ENCODE measurements at regions not wholly inside any gene's neighbourhood (a gene's known extent, or its start where the extent isn't known, plus 50 kb on each side); places are given as distances from the start of the nearest gene placed in this dataset.

DNA sequence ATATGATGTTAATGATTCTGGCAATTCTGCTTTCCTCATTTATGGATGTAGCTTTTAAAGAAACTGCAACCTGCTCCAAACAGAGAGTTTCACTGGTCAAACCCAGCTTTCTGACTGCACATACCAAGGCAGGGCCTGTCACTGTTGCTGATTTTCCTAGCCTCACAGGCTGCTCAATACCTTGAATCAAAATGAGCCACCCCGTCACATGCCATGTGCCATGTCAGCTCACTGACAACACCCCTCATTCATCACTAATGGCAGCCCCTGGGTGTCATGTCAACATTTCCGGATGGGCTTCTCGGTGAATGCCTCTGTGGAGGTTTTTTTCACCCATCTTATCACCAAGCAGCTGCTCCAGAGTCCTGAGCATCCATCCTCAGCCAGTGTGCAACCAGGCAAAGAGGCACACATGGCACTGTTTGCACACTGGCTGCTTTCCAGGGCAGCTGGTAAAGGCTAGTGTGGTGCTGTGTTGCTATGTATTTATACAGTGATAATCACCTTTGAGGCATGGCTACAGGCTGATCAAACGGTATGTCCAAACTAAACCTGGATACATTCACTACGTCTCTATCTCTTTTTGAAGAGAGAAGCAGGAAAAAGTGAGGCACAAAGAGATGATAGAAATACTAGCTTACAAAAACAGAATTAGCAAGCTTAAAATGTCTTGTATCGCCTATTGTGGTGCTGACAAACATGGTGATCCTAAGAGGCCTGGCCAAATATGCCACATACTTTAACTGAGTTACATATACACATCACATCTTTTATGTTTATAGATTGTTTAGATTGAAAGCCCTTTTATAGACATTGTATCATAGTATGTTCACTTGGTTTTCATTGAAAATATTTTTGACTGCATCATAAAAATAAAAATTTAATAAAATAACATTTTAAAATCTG is 94.6 kb upstream of the INPP4B start:
- 49% methylated on average over 6 of the region's 6 CpGs for WGBS
- no peak for DNase-seq (ENCODE audit: extremely low spot score)
- Histone ChIP-seq H3K4me3 (ENCODE audit: low read depth, low read length) (no peak overlapping the region), H3K4me1 (ENCODE audit: insufficient read depth) (no peaks in the 10 kb centered on the region), H3K36me3 (ENCODE audit: insufficient read depth) (no peaks in the 10 kb centered on the region), H3K27ac (ENCODE audit: low read depth) (no peak overlapping the region)

GRCh38 chr4:142944565-142944964 is 98.5 kb upstream of the INPP4B start:
- H3K4me1 ChIP-seq (ENCODE audit: insufficient read depth), result no peaks in the 10 kb centered on the region
- no peak for DNase-seq (ENCODE audit: extremely low spot score)
- 91% methylated on average over 1 of the region's 1 CpG for WGBS

DNA sequence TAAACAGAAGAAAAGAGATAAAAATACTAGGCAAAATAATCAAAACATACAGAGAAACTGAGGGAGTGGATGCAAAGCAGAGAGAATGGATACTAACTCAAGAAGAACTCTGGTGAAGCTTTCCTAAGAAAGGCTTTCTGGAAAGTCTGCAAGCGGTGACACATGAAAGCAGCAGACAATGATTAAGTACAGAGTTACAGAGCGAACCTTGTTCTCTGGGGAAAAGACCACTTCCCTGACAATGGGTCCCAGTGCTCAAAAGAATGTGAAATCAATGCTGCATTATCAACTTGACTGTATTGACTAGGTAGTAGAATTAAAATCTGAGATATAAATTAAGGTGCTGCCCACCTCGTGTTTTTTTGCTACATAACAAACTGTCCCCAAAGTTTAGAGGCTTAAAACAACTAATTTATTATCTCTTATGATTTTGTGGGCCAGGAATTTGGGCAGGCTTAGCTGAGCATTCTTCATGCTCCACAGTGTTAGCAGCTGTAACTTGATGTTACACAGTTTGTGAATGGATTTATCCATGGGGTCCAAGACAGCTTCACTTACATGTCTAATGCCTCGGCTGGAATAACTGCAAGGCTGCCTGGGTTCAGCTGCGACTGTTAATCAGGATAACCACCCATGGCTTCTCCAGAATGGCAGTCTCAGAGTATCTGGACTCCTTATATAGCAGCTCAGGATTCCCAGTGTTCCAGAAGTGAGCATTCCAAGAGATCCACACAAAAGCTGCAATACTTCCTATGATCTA is 106.9 kb upstream of the INPP4B start:
- 39% methylated on average over 5 of the region's 5 CpGs for WGBS
- no peak for DNase-seq (ENCODE audit: extremely low spot score)
- H3K27ac ChIP-seq (ENCODE audit: low read depth), result no peak overlapping the region
- H3K4me1 ChIP-seq (ENCODE audit: insufficient read depth), result no peaks in the 10 kb centered on the region
- no peaks in the 10 kb centered on the region for H3K36me3 ChIP-seq (ENCODE audit: insufficient read depth)
- no peak overlapping the region for H3K4me3 ChIP-seq (ENCODE audit: low read depth, low read length)

More at GRCh38 chr4:142944565-142944964, 98.5 kb upstream of the INPP4B start:
- H3K27ac ChIP-seq (ENCODE audit: low read depth), result no peak overlapping the region
- no peaks in the 10 kb centered on the region for H3K36me3 ChIP-seq (ENCODE audit: insufficient read depth)
- no peak overlapping the region for H3K4me3 ChIP-seq (ENCODE audit: low read depth, low read length)

DNA sequence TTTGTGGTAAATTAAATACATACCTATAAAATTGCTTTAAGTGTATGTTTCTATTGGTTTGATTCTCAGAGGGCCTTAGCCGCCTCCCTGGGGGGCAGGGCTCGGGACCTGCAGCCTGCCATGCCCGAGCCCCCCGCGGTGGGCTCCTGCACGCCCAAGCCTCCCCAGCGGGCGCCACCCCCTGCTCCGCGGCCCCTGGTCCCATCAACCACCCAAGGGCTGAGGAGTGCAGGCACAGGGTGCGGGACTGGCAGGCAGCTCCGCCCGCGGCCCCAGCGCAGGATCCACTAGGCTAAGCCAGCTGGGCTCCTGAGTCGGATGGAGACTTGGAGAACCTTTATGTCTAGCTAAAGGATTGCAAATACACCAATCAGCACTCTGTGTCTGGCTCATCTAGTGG is 108.3 kb upstream of the INPP4B start:
- no peak for DNase-seq (ENCODE audit: extremely low spot score)
- Histone ChIP-seq H3K27ac (ENCODE audit: low read depth) (no peak overlapping the region), H3K36me3 (ENCODE audit: insufficient read depth) (no peaks in the 10 kb centered on the region), H3K4me3 (ENCODE audit: low read depth, low read length) (no peak overlapping the region), H3K4me1 (ENCODE audit: insufficient read depth) (no peaks in the 10 kb centered on the region)
- 98% methylated on average over 16 of the region's 16 CpGs for WGBS

GRCh38 chr4:142955501-142955900 is 109.4 kb upstream of the INPP4B start:
- H3K4me1 ChIP-seq (ENCODE audit: insufficient read depth), result no peaks in the 10 kb centered on the region
- 97% methylated on average over 2 of the region's 2 CpGs for WGBS

DNA sequence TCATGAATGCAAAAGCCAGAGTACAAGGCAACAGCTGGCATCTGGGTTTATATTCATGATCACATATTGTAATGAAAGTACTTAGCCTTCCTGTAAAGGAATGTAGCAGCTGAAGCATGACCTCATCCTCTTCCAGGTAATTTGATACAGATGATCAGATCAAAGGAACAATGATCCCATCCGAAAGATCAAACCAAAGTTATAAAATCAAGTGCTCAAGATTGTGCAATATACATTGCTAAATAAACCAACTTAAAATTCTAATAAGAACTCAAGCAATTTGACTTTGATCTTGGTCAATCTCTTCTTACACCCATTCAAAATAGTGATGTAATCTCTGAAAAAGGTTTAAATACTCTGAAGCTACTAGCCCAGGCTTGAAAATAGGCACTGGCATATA is 113.1 kb upstream of the INPP4B start:
- no peak overlapping the region for H3K27ac ChIP-seq (ENCODE audit: low read depth)
- H3K4me1 ChIP-seq (ENCODE audit: insufficient read depth), result no peaks in the 10 kb centered on the region
- DNase-seq (ENCODE audit: extremely low spot score), result no peak
- 64% methylated on average over 1 of the region's 1 CpG for WGBS
- no peak overlapping the region for H3K4me3 ChIP-seq (ENCODE audit: low read depth, low read length)
- no peaks in the 10 kb centered on the region for H3K36me3 ChIP-seq (ENCODE audit: insufficient read depth)

More at GRCh38 chr4:142955501-142955900, 109.4 kb upstream of the INPP4B start:
- H3K27ac ChIP-seq (ENCODE audit: low read depth), result no peak overlapping the region
- H3K36me3 ChIP-seq (ENCODE audit: insufficient read depth), result no peaks in the 10 kb centered on the region
- no peak overlapping the region for H3K4me3 ChIP-seq (ENCODE audit: low read depth, low read length)
- DNase-seq (ENCODE audit: extremely low spot score), result no peak

DNA sequence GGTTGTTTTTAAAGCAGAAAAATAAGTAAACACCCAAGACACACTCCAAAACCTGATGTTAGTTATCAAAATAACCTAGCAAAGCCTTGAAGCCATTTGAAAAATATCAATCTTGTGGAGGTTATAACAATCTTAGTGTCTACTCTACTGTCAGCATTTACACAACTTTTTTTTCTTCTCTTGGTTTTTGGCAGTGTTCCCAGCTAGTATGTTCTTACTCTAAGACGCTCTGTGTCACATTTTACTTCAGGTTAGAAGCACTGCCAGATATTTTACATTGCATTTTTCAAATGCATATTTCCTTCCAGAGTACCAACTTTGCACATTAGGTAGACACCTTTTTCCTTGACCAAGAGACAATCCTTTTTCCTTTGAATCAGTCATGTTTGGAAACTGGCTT is 114.0 kb upstream of the INPP4B start:
- 15% methylated on average over 1 of the region's 1 CpG for WGBS
- Histone ChIP-seq H3K4me3 (ENCODE audit: low read depth, low read length) (no peak overlapping the region), H3K27ac (ENCODE audit: low read depth) (no peak overlapping the region), H3K4me1 (ENCODE audit: insufficient read depth) (no peaks in the 10 kb centered on the region), H3K36me3 (ENCODE audit: insufficient read depth) (no peaks in the 10 kb centered on the region)
- DNase-seq (ENCODE audit: extremely low spot score), result peak; percentile 21

DNA sequence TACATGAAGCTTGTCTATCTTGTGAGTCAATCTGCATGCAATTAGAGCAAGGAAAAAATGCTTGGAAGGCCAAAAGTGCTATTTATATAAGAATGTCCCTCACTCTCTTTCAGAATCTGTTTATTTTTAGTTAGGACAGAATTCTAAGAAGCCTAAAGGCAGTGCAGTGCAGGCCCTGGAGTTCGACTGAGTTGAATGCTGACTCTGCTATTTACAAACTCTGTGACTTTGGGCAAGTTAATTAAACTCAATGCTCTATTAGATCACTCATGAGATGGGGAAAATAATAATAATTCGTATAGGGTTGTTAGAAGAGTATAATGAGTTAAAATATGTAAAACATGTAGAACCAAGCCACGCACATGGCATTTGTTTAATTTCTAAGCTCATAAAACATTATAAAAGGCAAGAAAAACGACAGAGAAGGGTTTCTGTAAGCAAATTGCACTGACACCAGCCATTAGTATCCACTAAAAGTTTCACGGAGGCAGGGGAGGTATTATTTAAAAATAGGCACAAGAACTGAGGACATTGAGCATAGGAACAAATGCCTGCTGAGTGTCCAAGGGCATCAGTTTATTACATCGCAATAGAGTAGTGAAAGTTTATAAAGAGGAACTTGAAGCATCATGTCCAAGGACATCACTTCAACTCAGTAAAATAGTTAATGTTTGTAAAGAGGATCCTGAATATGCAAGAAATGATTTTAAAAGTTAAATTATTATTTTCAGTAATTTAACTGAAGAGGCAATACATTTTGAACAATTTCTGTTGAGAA is 115.0 kb upstream of the INPP4B start:
- no peak overlapping the region for H3K27ac ChIP-seq (ENCODE audit: low read depth)
- 35% methylated on average over 6 of the region's 6 CpGs for WGBS
- H3K4me3 ChIP-seq (ENCODE audit: low read depth, low read length), result no peak overlapping the region
- no peaks in the 10 kb centered on the region for H3K4me1 ChIP-seq (ENCODE audit: insufficient read depth)
- DNase-seq (ENCODE audit: extremely low spot score), result no peak
- no peaks in the 10 kb centered on the region for H3K36me3 ChIP-seq (ENCODE audit: insufficient read depth)

DNA sequence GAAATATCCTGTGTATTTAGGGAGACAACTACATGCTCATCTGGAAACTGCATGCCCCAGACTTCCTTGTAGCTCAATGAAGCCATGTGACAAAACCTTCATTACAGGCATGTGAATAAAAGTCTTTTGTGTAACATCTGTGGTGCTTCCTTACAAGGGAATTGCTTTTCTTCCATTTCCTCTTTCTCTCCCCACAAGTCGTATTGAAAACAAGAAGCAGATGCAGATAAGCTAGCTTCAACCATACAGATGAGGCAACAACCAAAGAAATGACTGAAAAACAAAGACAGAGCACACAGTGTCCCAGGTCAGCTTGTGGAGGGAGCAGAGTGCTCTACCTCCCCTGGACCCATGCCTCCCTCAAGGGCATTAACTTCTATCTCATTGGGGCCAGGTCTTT is 115.8 kb upstream of the INPP4B start:
- no peaks in the 10 kb centered on the region for H3K4me1 ChIP-seq (ENCODE audit: insufficient read depth)
- no peak overlapping the region for H3K27ac ChIP-seq (ENCODE audit: low read depth)
- 22% methylated on average over 1 of the region's 1 CpG for WGBS
- no peaks in the 10 kb centered on the region for H3K36me3 ChIP-seq (ENCODE audit: insufficient read depth)
- no peak overlapping the region for H3K4me3 ChIP-seq (ENCODE audit: low read depth, low read length)
- no peak for DNase-seq (ENCODE audit: extremely low spot score)

DNA sequence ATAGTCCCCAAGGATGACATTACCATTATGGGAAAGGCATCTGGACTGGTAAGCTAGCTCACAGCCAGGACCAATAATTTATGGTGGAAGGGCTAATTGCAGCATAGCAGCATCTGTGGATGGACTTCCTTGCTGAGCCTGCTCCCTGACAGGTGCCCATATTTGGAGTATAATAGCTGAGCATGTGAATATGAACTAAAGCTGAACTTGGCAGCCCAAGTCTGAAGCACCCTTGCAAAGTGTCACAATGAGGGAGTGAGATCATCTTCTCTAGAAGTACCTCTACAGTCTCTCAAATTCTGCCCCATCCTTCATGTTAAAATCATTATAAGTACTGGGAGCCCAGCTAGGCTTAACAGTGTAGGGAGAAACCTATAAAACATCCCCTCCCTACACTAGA is 128.2 kb upstream of the INPP4B start:
- Histone ChIP-seq H3K4me1 (ENCODE audit: insufficient read depth) (no peaks in the 10 kb centered on the region), H3K36me3 (ENCODE audit: insufficient read depth) (no peaks in the 10 kb centered on the region), H3K4me3 (ENCODE audit: low read depth, low read length) (no peak overlapping the region), H3K27ac (ENCODE audit: low read depth) (no peak overlapping the region)
- no peak for DNase-seq (ENCODE audit: extremely low spot score)

DNA sequence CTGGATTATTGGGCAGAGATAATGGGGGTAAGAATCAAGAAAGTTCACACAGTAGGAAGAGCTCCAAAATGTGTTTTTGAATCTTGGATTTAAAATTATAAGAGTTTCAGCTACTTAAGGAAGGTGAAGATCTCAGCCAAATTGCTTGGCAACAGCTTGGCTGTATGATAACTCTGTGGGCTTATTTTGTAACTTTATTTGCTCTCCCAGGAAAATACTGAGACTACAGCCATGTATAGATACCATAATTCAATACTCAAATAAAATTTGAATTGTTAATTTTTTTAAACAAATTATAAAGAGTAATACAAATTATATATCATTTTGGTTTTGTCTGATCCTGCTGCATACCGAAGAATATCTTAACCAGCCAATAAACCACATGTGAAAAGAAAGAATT is 129.5 kb upstream of the INPP4B start:
- no peak overlapping the region for H3K27ac ChIP-seq (ENCODE audit: low read depth)

DNA sequence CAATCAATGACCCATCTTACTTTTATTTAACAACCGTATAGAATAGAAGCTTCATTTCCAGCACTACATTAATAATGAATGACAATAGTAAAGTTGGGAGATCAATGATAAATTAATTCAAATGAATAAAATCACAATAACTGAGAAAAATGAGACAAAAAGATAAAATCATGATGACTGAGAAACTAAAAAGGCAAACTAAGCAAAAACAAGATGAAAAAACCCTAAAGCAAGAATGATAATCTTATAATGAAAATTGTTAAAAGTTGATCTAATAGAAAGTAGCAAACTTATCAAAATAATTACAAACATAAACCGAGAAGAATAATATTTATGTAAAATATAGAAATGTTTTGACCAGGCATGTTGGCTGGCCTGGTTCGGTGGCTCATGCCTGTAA is 130.4 kb upstream of the INPP4B start:
- DNase-seq (ENCODE audit: extremely low spot score), result no peak
- Histone ChIP-seq H3K4me3 (ENCODE audit: low read depth, low read length) (no peak overlapping the region), H3K27ac (ENCODE audit: low read depth) (no peak overlapping the region), H3K36me3 (ENCODE audit: insufficient read depth) (no peaks in the 10 kb centered on the region), H3K4me1 (ENCODE audit: insufficient read depth) (no peaks in the 10 kb centered on the region)
- 85% methylated on average over 3 of the region's 3 CpGs for WGBS

More for the DNA sequence above, 129.5 kb upstream of the INPP4B start:
- WGBS, result 31% methylated on average over 1 of the region's 1 CpG
- Histone ChIP-seq H3K4me3 (ENCODE audit: low read depth, low read length) (no peak overlapping the region), H3K4me1 (ENCODE audit: insufficient read depth) (no peaks in the 10 kb centered on the region), H3K36me3 (ENCODE audit: insufficient read depth) (no peaks in the 10 kb centered on the region)
- no peak for DNase-seq (ENCODE audit: extremely low spot score)

DNA sequence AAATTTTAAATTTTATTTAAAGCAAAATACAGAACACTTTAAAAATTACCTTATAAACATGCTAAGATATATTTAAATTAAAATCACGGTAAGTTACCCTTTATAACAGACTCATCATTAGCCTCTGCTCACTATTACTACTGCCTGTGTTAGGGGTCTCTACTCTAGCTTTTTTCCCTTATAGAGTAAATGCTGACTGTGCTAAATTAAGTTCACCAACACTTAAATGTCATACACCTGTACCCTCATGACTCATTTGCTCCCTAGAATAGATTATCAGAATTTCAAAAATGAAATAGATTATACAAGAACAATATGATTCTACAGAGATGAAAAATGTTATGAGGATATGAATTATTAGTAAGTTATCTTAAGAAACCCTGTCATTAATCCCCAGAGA is 131.1 kb upstream of the INPP4B start:
- DNase-seq (ENCODE audit: extremely low spot score), result no peak
- no peak overlapping the region for H3K27ac ChIP-seq (ENCODE audit: low read depth)
- WGBS, result 88% methylated on average over 1 of the region's 1 CpG
- no peaks in the 10 kb centered on the region for H3K4me1 ChIP-seq (ENCODE audit: insufficient read depth)
- no peak overlapping the region for H3K4me3 ChIP-seq (ENCODE audit: low read depth, low read length)
- H3K36me3 ChIP-seq (ENCODE audit: insufficient read depth), result no peaks in the 10 kb centered on the region
